ENCODE measurements at regions not wholly inside any gene's neighbourhood (a gene's known extent, or its start where the extent isn't known, plus 50 kb on each side); places are given as distances from the start of the nearest gene placed in this dataset.

- ATAC-seq = no peak
- no peak for TF ChIP-seq BACH2 (CRISPR knock-in tag; IDR thresholded peaks at IDR 0.05; ENCODE audit: borderline replicate concordance)
- no peak for TF ChIP-seq OSR1 (CRISPR knock-in tag; IDR thresholded peaks at IDR 0.05)
- TF ChIP-seq PPARA (CRISPR knock-in tag; IDR thresholded peaks at IDR 0.05; ENCODE audit: borderline replicate concordance) = no peak
- TF ChIP-seq SNAI2 (CRISPR knock-in tag; IDR thresholded peaks at IDR 0.05) = no peak
- no peak for TF ChIP-seq TOX (CRISPR knock-in tag; IDR thresholded peaks at IDR 0.05; ENCODE audit: borderline replicate concordance)
- no peak for TF ChIP-seq ZNF70 (CRISPR knock-in tag; IDR thresholded peaks at IDR 0.05)
- no peak for TF ChIP-seq ZNF565 (CRISPR knock-in tag; conservative IDR thresholded peaks at IDR 0.05; ENCODE audit: low read depth)
- TF ChIP-seq, protein P1, sequence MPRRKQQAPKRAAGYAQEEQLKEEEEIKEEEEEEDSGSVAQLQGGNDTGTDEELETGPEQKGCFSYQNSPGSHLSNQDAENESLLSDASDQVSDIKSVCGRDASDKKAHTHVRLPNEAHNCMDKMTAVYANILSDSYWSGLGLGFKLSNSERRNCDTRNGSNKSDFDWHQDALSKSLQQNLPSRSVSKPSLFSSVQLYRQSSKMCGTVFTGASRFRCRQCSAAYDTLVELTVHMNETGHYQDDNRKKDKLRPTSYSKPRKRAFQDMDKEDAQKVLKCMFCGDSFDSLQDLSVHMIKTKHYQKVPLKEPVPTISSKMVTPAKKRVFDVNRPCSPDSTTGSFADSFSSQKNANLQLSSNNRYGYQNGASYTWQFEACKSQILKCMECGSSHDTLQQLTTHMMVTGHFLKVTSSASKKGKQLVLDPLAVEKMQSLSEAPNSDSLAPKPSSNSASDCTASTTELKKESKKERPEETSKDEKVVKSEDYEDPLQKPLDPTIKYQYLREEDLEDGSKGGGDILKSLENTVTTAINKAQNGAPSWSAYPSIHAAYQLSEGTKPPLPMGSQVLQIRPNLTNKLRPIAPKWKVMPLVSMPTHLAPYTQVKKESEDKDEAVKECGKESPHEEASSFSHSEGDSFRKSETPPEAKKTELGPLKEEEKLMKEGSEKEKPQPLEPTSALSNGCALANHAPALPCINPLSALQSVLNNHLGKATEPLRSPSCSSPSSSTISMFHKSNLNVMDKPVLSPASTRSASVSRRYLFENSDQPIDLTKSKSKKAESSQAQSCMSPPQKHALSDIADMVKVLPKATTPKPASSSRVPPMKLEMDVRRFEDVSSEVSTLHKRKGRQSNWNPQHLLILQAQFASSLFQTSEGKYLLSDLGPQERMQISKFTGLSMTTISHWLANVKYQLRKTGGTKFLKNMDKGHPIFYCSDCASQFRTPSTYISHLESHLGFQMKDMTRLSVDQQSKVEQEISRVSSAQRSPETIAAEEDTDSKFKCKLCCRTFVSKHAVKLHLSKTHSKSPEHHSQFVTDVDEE (CRISPR knock-in tag; IDR thresholded peaks at IDR 0.05) = no peak
- TF ChIP-seq TCF4 (CRISPR knock-in tag; IDR thresholded peaks at IDR 0.05; ENCODE audit: borderline replicate concordance) = no peak
- TF ChIP-seq ARNTL (CRISPR knock-in tag; IDR thresholded peaks at IDR 0.05; ENCODE audit: borderline replicate concordance, low read depth) = no peak
- TF ChIP-seq PATZ1 (CRISPR knock-in tag; IDR thresholded peaks at IDR 0.05; ENCODE audit: borderline replicate concordance) = no peak
- TF ChIP-seq GLIS3 (CRISPR knock-in tag; IDR thresholded peaks at IDR 0.05) = no peak
- TF ChIP-seq ZNF8 (CRISPR knock-in tag; IDR thresholded peaks at IDR 0.05) = no peak
- TF ChIP-seq CSRNP3 (CRISPR knock-in tag; IDR thresholded peaks at IDR 0.05) = no peak
- no peak for TF ChIP-seq ISL1 (CRISPR knock-in tag; IDR thresholded peaks at IDR 0.05)
- TF ChIP-seq, protein P2, sequence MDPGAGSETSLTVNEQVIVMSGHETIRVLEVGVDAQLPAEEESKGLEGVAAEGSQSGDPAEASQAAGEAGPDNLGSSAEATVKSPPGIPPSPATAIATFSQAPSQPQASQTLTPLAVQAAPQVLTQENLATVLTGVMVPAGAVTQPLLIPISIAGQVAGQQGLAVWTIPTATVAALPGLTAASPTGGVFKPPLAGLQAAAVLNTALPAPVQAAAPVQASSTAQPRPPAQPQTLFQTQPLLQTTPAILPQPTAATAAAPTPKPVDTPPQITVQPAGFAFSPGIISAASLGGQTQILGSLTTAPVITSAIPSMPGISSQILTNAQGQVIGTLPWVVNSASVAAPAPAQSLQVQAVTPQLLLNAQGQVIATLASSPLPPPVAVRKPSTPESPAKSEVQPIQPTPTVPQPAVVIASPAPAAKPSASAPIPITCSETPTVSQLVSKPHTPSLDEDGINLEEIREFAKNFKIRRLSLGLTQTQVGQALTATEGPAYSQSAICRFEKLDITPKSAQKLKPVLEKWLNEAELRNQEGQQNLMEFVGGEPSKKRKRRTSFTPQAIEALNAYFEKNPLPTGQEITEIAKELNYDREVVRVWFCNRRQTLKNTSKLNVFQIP (CRISPR knock-in tag; IDR thresholded peaks at IDR 0.05; ENCODE audit: borderline replicate concordance, low read depth) = no peak
- no peak for TF ChIP-seq ESRRG (CRISPR knock-in tag; IDR thresholded peaks at IDR 0.05)
These were observed 468.9 kb upstream of the CCDC54 start for GRCh38 chr3:106908181-106908938.

GRCh38 chr3:106913111-106913698 lies 464.0 kb upstream of the CCDC54 start:
- no peak for ATAC-seq
- TF ChIP-seq BACH2 (CRISPR knock-in tag; IDR thresholded peaks at IDR 0.05; ENCODE audit: borderline replicate concordance) (no peak), ZFP3 (CRISPR knock-in tag; IDR thresholded peaks at IDR 0.05) (no peak), PPARA (CRISPR knock-in tag; IDR thresholded peaks at IDR 0.05; ENCODE audit: borderline replicate concordance) (no peak), ISL1 (CRISPR knock-in tag; IDR thresholded peaks at IDR 0.05) (no peak), ZNF70 (CRISPR knock-in tag; IDR thresholded peaks at IDR 0.05) (no peak), OSR1 (CRISPR knock-in tag; IDR thresholded peaks at IDR 0.05) (no peak)

- ATAC-seq = no peak
- TF ChIP-seq ZFP30 (CRISPR knock-in tag; IDR thresholded peaks at IDR 0.05) (no peak), ISL1 (CRISPR knock-in tag; IDR thresholded peaks at IDR 0.05) (no peak), ARNTL (CRISPR knock-in tag; IDR thresholded peaks at IDR 0.05; ENCODE audit: borderline replicate concordance, low read depth) (no peak), TCF4 (CRISPR knock-in tag; IDR thresholded peaks at IDR 0.05; ENCODE audit: borderline replicate concordance) (no peak), OSR1 (CRISPR knock-in tag; IDR thresholded peaks at IDR 0.05) (no peak), ESRRG (CRISPR knock-in tag; IDR thresholded peaks at IDR 0.05) (no peak), ZC3H10 (CRISPR knock-in tag; IDR thresholded peaks at IDR 0.05) (no peak), GLIS3 (CRISPR knock-in tag; IDR thresholded peaks at IDR 0.05) (no peak), SNAI2 (CRISPR knock-in tag; IDR thresholded peaks at IDR 0.05) (no peak), PPARA (CRISPR knock-in tag; IDR thresholded peaks at IDR 0.05; ENCODE audit: borderline replicate concordance) (no peak), CSDC2 (CRISPR knock-in tag; IDR thresholded peaks at IDR 0.05) (no peak), ZNF565 (CRISPR knock-in tag; conservative IDR thresholded peaks at IDR 0.05; ENCODE audit: low read depth) (no peak), ZNF8 (CRISPR knock-in tag; IDR thresholded peaks at IDR 0.05) (no peak), BACH2 (CRISPR knock-in tag; IDR thresholded peaks at IDR 0.05; ENCODE audit: borderline replicate concordance) (no peak), RARB (CRISPR knock-in tag; IDR thresholded peaks at IDR 0.05) (no peak)
- TF ChIP-seq, protein P2 (CRISPR knock-in tag; IDR thresholded peaks at IDR 0.05; ENCODE audit: borderline replicate concordance, low read depth) = no peak
- TF ChIP-seq, protein P1 (CRISPR knock-in tag; IDR thresholded peaks at IDR 0.05) = no peak
These were observed 463.3 kb upstream of the CCDC54 start for GRCh38 chr3:106913966-106914365.

All from SK-N-SH treated with all-trans-retinoic acid at 6 μM for 48 hours (cell line).